ENCODE measurements at regions not wholly inside any gene's neighbourhood (a gene's known extent, or its start where the extent isn't known, plus 50 kb on each side); places are given as distances from the start of the nearest gene placed in this dataset.

- no peak for DNase-seq (ENCODE audit: low spot score)
- intact Hi-C loops (cut with DNase I) = no loop called here
Measured at GRCh38 chr18:32621034-32621433, 150.4 kb upstream of the GAREM1 start.

GRCh38 chr18:32618546-32618945 lies 147.9 kb upstream of the GAREM1 start:
- intact Hi-C loops (cut with DNase I) = no loop called here
- DNase-seq (ENCODE audit: low spot score) = no peak

GRCh38 chr18:32613821-32614220 lies 143.1 kb upstream of the GAREM1 start:
- intact Hi-C loops (cut with DNase I) = no loop called here
- DNase-seq (ENCODE audit: low spot score) = no peak

GRCh38 chr18:32612651-32613050 lies 142.0 kb upstream of the GAREM1 start:
- DNase-seq (ENCODE audit: low spot score) = no peak
- intact Hi-C loops (cut with DNase I) = no loop called here

- intact Hi-C loops (cut with DNase I) = no loop called here
- no peak for DNase-seq (ENCODE audit: low spot score)
Measured at GRCh38 chr18:32610176-32610575, 139.5 kb upstream of the GAREM1 start.

- no peak for DNase-seq (ENCODE audit: low spot score)
- intact Hi-C loops (cut with DNase I) = no loop called here
Measured at GRCh38 chr18:32607816-32608215, 137.1 kb upstream of the GAREM1 start.

- DNase-seq (ENCODE audit: low spot score) = no peak
- intact Hi-C loops (cut with DNase I) = no loop called here
Measured at GRCh38 chr18:32598144-32598543, 127.5 kb upstream of the GAREM1 start.

GRCh38 chr18:32596501-32596900 lies 125.8 kb upstream of the GAREM1 start:
- no peak for DNase-seq (ENCODE audit: low spot score)
- intact Hi-C loops (cut with DNase I) = no loop called here

GRCh38 chr18:32595832-32596231 lies 125.2 kb upstream of the GAREM1 start:
- no peak for DNase-seq (ENCODE audit: low spot score)
- intact Hi-C loops (cut with DNase I) = no loop called here

- DNase-seq (ENCODE audit: low spot score) = no peak
- intact Hi-C loops (cut with DNase I) = no loop called here
Measured at GRCh38 chr18:32588191-32588590, 117.5 kb upstream of the GAREM1 start.

GRCh38 chr18:32583431-32583830 lies 112.7 kb upstream of the GAREM1 start:
- intact Hi-C loops (cut with DNase I) = no loop called here

GRCh38 chr18:32582455-32582854 lies 111.8 kb upstream of the GAREM1 start:
- intact Hi-C loops (cut with DNase I) = no loop called here
- DNase-seq (ENCODE audit: low spot score) = no peak

More at GRCh38 chr18:32583431-32583830, 112.7 kb upstream of the GAREM1 start:
- no peak for DNase-seq (ENCODE audit: low spot score)

GRCh38 chr18:32577561-32577960 lies 106.9 kb upstream of the GAREM1 start:
- intact Hi-C loops (cut with DNase I) = no loop called here
- DNase-seq (ENCODE audit: low spot score) = no peak

GRCh38 chr18:32576296-32576916 lies 105.7 kb upstream of the GAREM1 start:
- DNase-seq (ENCODE audit: low spot score) = no peak
- intact Hi-C loops (cut with DNase I) = no loop called here

GRCh38 chr18:32566960-32567359 lies 96.3 kb upstream of the GAREM1 start:
- intact Hi-C loops (cut with DNase I) = no loop called here
- DNase-seq (ENCODE audit: low spot score) = no peak

GRCh38 chr18:32553640-32554365 lies 83.1 kb upstream of the GAREM1 start:
- intact Hi-C loops (cut with DNase I) = loop anchor here (5.0 to 10.0 kb wide), 3 partner anchors 279 to 399 kb away; no protein-coding TSS in a partner anchor

GRCh38 chr18:32553174-32553573 lies 82.5 kb upstream of the GAREM1 start:
- DNase-seq (ENCODE audit: low spot score) = no peak

More at GRCh38 chr18:32553640-32554365, 83.1 kb upstream of the GAREM1 start:
- DNase-seq (ENCODE audit: low spot score) = no peak

GRCh38 chr18:32552421-32553030 lies 81.8 kb upstream of the GAREM1 start:
- intact Hi-C loops (cut with DNase I) = loop anchor here (5.0 to 10.0 kb wide), 3 partner anchors 278 to 398 kb away; no protein-coding TSS in a partner anchor
- no peak for DNase-seq (ENCODE audit: low spot score)

More at GRCh38 chr18:32553174-32553573, 82.5 kb upstream of the GAREM1 start:
- intact Hi-C loops (cut with DNase I) = loop anchor here (5.0 to 10.0 kb wide), 3 partner anchors 278 to 398 kb away; no protein-coding TSS in a partner anchor

- DNase-seq (ENCODE audit: low spot score) = no peak
- intact Hi-C loops (cut with DNase I) = loop anchor here (5.0 to 10.0 kb wide), 3 partner anchors 276 to 396 kb away; no protein-coding TSS in a partner anchor
Measured at GRCh38 chr18:32550963-32551362, 80.3 kb upstream of the GAREM1 start.

Measured in posterior vena cava (tissue), 2 donors.